Esophagus squamous epithelium (tissue), 5 donors: ENCODE measurements at regions not wholly inside any gene's neighbourhood (a gene's known extent, or its start where the extent isn't known, plus 50 kb on each side); places are given as distances from the start of the nearest gene placed in this dataset.

Source experiments
- DNase-seq: peaks from one replicate; lab custom pipeline; 2025; lab: John Stamatoyannopoulos, UW
- H3K27ac ChIP-seq, 4 donors: fragments of 200-600 bp; sonication (generic); one replicate each; pipeline ENCODE4 v1.5.1; 2016 to 2019; ENCODE audit warnings: mild to moderate bottlenecking in 1 of 4
- H3K27me3 ChIP-seq, 4 donors: fragments of 200-600 bp; sonication (generic); 1 replicate in 3 of 4; 2 replicates in 1 of 4; pipeline versions ENCODE4 v1.5.1 to v1.6.0; 2017 to 2021; ENCODE audit warnings: antibody characterized with exemption in 1 of 4
- H3K36me3 ChIP-seq, 3 donors: fragments of 200-600 bp; sonication (generic); one replicate each; pipeline ENCODE4 v1.5.1; 2016 to 2019
- H3K4me1 ChIP-seq, 3 donors: fragments of 200-600 bp; sonication (generic); one replicate each; pipeline ENCODE4 v1.5.1; 2017 to 2019
- H3K4me3 ChIP-seq, 4 donors: fragments of 200-600 bp; sonication (generic); 1 replicate in 3 of 4; 2 replicates in 1 of 4; pipeline ENCODE4 v1.5.1; 2016 to 2019; ENCODE audit warnings: mild to moderate bottlenecking in 2 of 4, moderate library complexity in 1 of 4
- H3K9me3 ChIP-seq, 3 donors: fragments of 200-600 bp; sonication (generic); one replicate each; pipeline ENCODE4 v1.5.1; 2016 to 2019
- POLR2A ChIP-seq, 4 donors: fragments of 450-650 bp; IDR thresholded peaks; one replicate each; pipeline ENCODE4 v1.6.1; 2017; ENCODE audit warnings: antibody characterized with exemption in 4 of 4, mild to moderate bottlenecking in 4 of 4, moderate library complexity in 3 of 4
- WGBS, 2 donors: methylation state at CpG; one replicate each; pipeline ENCODE4 v1.1.5; 2018; 5-methylcytosine and 5-hydroxymethylcytosine counted together
- intact Hi-C: fragments of 100-400 bp; cut with DNase I; formaldehyde crosslinking; loops from one replicate; pipeline ENCODE4 v1.15.0; 2022
- TF ChIP-seq, protein P1 (sequence below), 6 experiments: fragments of 450-650 bp in 4 of 6; fragments of 200-600 bp in 2 of 6; sonication (generic) in 2 of 6; IDR thresholded peaks; one replicate each; pipeline ENCODE4 v1.5.1; 2016 to 2019; ENCODE audit warnings: antibody characterized with exemption in 6 of 6, mild to moderate bottlenecking in 4 of 6, moderate library complexity in 4 of 6
- donor health status: DM: yes; HTN: yes; CAD: no.

DNA sequence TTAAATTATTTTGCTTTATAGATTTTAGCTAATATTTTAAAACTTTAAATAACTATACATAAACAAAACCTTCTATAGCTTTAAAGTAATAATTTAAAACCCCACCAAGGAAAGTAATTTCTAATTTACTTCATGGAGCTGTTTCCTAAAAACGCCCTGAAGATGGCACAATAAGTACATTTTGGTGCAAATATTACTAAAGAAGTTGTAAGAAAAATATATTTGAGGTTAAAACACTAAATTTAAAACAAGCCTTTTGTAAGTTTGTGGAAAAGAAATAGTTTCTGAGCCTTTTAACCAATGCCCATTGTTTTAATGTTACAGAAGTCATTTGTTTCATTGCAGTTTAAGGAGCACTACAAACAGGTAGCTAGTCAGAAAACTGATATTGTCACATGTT, 137.4 kb upstream of the AGA start:
- Histone ChIP-seq H3K4me3 (no peak overlapping the region), H3K36me3 (no peaks in the 10 kb centered on the region), H3K4me1 (peaks cover 0 to 2% (median 0%) of the 10 kb centered on the region in 3 donors), H3K27ac (no peak overlapping the region), H3K27me3 (no peaks in the 10 kb centered on the region), H3K9me3 (no peaks in the 10 kb centered on the region)
- no peak for DNase-seq
- intact Hi-C loops, result no loop called here
- WGBS, 2 donors, result 42 to 74% methylated on average over 1 of the region's 1 CpG
- TF ChIP-seq, protein P1, sequence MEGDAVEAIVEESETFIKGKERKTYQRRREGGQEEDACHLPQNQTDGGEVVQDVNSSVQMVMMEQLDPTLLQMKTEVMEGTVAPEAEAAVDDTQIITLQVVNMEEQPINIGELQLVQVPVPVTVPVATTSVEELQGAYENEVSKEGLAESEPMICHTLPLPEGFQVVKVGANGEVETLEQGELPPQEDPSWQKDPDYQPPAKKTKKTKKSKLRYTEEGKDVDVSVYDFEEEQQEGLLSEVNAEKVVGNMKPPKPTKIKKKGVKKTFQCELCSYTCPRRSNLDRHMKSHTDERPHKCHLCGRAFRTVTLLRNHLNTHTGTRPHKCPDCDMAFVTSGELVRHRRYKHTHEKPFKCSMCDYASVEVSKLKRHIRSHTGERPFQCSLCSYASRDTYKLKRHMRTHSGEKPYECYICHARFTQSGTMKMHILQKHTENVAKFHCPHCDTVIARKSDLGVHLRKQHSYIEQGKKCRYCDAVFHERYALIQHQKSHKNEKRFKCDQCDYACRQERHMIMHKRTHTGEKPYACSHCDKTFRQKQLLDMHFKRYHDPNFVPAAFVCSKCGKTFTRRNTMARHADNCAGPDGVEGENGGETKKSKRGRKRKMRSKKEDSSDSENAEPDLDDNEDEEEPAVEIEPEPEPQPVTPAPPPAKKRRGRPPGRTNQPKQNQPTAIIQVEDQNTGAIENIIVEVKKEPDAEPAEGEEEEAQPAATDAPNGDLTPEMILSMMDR (IDR thresholded peaks at IDR 0.05), result peak in 1 of 6 experiments; percentile 4
- TF ChIP-seq POLR2A (IDR thresholded peaks at IDR 0.05), result no peak

DNA sequence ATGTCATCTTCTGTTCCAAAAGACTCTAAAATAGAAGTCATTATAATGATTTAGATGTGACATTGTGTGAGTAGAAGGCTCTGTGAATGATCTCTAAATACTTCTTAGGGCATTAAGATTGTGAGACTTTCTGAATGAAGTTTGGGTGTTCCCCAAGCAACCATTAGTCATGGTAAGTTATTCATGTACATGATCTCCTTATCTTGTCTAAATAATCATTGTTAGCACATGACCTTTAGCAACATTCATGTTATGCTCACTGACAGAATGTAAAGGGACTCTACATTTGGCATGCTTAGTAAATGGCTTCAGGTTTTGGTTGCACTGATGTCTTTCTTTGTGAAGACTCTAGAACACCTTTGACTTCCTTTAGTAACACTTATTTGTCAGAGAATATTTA, 140.8 kb upstream of the AGA start:
- intact Hi-C loops, result no loop called here
- Histone ChIP-seq H3K27me3 (no peaks in the 10 kb centered on the region), H3K4me1 (no peaks in the 10 kb centered on the region), H3K9me3 (no peaks in the 10 kb centered on the region), H3K36me3 (no peaks in the 10 kb centered on the region), H3K4me3 (no peak overlapping the region), H3K27ac (no peak overlapping the region)
- TF ChIP-seq, protein P1 (IDR thresholded peaks at IDR 0.05), result no peak
- no peak for TF ChIP-seq POLR2A (IDR thresholded peaks at IDR 0.05)
- DNase-seq, result no peak

DNA sequence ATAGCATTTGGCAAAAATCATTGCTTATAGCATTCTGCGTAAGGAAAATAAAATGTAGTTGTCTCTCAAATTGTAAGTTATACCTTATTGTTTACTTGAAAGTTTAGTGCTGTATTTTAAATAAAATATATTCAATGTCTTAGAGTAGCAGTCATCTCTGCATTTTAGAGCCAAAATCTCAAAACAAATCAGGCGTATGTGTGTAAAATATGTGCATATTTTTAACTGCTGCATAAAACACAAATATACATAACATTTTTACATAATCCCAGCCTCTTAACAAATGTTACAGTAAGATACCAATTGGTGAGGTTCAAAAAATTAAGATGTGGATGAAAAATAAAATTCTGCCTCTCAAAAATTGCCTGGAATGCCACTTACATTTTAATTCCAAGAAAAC, 145.8 kb upstream of the AGA start:
- 85 to 87% methylated on average over 2 of the region's 2 CpGs for WGBS, 2 donors
- no peak for TF ChIP-seq POLR2A (IDR thresholded peaks at IDR 0.05)
- TF ChIP-seq, protein P1 (IDR thresholded peaks at IDR 0.05), result no peak

DNA sequence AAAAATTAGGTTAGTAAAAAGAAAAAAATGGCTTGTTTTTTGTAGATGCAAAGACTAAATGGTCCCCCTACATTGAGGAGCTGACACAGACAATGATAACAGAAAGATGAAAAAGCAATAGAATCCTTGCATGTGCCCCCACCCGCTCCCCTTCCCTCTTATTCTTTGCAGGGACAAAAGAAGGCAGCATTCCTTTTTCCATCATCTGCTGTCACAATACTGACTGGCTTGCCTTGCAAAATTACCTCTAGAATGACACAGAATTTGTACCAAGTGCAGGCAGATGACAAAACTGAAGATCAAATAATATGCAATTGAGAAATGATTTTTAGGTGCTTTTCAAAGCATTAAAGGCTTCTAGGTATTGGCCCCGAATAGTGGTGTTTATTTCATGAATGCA, 153.1 kb upstream of the AGA start:
- no peak for TF ChIP-seq POLR2A (IDR thresholded peaks at IDR 0.05)
- TF ChIP-seq, protein P1 (IDR thresholded peaks at IDR 0.05), result no peak
- Histone ChIP-seq H3K9me3 (no peaks in the 10 kb centered on the region), H3K27me3 (no peaks in the 10 kb centered on the region)

More for the DNA sequence above, 145.8 kb upstream of the AGA start:
- DNase-seq, result no peak
- Histone ChIP-seq H3K36me3 (no peaks in the 10 kb centered on the region), H3K4me1 (no peaks in the 10 kb centered on the region), H3K9me3 (no peaks in the 10 kb centered on the region), H3K4me3 (no peak overlapping the region), H3K27ac (no peak overlapping the region), H3K27me3 (no peaks in the 10 kb centered on the region)
- intact Hi-C loops, result no loop called here

DNA sequence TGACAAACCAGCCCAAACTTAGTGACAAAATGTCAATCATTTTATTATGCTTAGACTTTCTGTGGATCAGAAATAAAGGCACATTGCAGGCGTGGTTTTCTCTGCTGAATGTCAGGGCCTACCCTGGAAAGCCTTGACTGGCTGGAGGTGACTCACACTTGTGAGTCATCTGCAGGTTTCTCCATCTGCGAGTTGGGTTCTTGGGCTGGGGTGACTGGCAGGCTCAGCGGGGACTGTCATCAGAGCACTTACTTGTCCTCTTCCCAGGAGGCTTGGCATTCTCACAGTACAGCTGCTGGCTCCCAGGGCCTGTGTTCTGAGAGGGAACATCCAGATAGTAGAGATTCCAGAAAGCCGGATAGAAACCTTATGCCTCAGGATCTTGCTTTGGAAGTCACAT, 153.8 kb upstream of the AGA start:
- intact Hi-C loops, result no loop called here
- no peaks in the 10 kb centered on the region for H3K9me3 ChIP-seq
- H3K4me3 ChIP-seq, result no peak overlapping the region
- DNase-seq, result no peak
- WGBS, 2 donors, result 35 to 38% methylated on average over 3 of the region's 4 CpGs
- H3K27me3 ChIP-seq, result no peaks in the 10 kb centered on the region
- TF ChIP-seq, protein P1 (IDR thresholded peaks at IDR 0.05), result no peak
- TF ChIP-seq POLR2A (IDR thresholded peaks at IDR 0.05), result no peak
- no peak overlapping the region for H3K27ac ChIP-seq
- peaks cover 0 to 11% (median 4%) of the 10 kb centered on the region in 3 donors for H3K4me1 ChIP-seq
- no peaks in the 10 kb centered on the region for H3K36me3 ChIP-seq

More for the DNA sequence above, 153.1 kb upstream of the AGA start:
- Histone ChIP-seq H3K27ac (no peak overlapping the region), H3K36me3 (no peaks in the 10 kb centered on the region), H3K4me1 (peaks cover 0 to 11% (median 4%) of the 10 kb centered on the region in 3 donors), H3K4me3 (no peak overlapping the region)
- 70 to 80% methylated on average over 2 of the region's 2 CpGs for WGBS, 2 donors
- intact Hi-C loops, result no loop called here
- no peak for DNase-seq
